HG03039 (cell line): ENCODE measurements at regions not wholly inside any gene's neighbourhood (a gene's known extent, or its start where the extent isn't known, plus 50 kb on each side); places are given as distances from the start of the nearest gene placed in this dataset.

ENCODE experiments used
- ATAC-seq: cut with Tn5 transposase; IDR thresholded peaks from one replicate; pipeline ENCODE4 v1.9.1; 2021; ENCODE audit warnings: mild to moderate bottlenecking, moderate library complexity; ENCODE audit not compliant: unreplicated experiment

- no peak for ATAC-seq
Observed at GRCh38 chr3:163039636-163040035, 1543.0 kb downstream of the OTOL1 start.

GRCh38 chr3:163043074-163043473, 1546.5 kb downstream of the OTOL1 start:
- no peak for ATAC-seq

GRCh38 chr3:163045945-163046344, 1549.3 kb downstream of the OTOL1 start:
- ATAC-seq = no peak

- no peak for ATAC-seq
Observed at GRCh38 chr3:163048881-163049280, 1552.3 kb downstream of the OTOL1 start.

GRCh38 chr3:163056874-163057497, 1560.4 kb downstream of the OTOL1 start:
- ATAC-seq = no peak

GRCh38 chr3:163058031-163058854, 1561.6 kb downstream of the OTOL1 start:
- no peak for ATAC-seq

- no peak for ATAC-seq
Observed at GRCh38 chr3:163071713-163072112, 1575.1 kb downstream of the OTOL1 start.
